ENCODE measurements at regions not wholly inside any gene's neighbourhood (a gene's known extent, or its start where the extent isn't known, plus 50 kb on each side); places are given as distances from the start of the nearest gene placed in this dataset.
A peak's percentile ranks its signal among the peaks of the same experiment; 100 is the strongest.

DNA sequence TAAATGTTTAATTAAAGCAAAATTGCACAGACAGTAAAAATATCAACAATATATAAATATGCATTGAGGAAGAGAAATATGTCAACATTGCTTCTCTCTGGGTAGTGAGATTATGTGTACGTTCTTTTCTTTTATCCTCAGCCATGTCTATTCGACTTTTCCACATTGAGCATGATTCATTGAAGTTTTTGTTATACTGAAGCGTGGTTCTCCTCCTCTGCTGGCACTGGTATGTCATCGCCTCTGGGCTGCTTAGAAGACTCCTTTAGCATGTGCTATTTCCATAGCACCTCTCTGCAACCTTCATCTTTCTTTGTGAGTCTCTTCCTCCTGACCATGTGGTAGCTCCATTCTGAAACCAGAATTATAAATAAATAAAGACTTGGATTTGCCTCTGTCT, 65.8 kb upstream of the AKAP13 start:
- TF ChIP-seq, protein P1, sequence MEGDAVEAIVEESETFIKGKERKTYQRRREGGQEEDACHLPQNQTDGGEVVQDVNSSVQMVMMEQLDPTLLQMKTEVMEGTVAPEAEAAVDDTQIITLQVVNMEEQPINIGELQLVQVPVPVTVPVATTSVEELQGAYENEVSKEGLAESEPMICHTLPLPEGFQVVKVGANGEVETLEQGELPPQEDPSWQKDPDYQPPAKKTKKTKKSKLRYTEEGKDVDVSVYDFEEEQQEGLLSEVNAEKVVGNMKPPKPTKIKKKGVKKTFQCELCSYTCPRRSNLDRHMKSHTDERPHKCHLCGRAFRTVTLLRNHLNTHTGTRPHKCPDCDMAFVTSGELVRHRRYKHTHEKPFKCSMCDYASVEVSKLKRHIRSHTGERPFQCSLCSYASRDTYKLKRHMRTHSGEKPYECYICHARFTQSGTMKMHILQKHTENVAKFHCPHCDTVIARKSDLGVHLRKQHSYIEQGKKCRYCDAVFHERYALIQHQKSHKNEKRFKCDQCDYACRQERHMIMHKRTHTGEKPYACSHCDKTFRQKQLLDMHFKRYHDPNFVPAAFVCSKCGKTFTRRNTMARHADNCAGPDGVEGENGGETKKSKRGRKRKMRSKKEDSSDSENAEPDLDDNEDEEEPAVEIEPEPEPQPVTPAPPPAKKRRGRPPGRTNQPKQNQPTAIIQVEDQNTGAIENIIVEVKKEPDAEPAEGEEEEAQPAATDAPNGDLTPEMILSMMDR (IDR thresholded peaks at IDR 0.05), result no peak
- intact Hi-C loops (cut with DNase I), result no loop called here

DNA sequence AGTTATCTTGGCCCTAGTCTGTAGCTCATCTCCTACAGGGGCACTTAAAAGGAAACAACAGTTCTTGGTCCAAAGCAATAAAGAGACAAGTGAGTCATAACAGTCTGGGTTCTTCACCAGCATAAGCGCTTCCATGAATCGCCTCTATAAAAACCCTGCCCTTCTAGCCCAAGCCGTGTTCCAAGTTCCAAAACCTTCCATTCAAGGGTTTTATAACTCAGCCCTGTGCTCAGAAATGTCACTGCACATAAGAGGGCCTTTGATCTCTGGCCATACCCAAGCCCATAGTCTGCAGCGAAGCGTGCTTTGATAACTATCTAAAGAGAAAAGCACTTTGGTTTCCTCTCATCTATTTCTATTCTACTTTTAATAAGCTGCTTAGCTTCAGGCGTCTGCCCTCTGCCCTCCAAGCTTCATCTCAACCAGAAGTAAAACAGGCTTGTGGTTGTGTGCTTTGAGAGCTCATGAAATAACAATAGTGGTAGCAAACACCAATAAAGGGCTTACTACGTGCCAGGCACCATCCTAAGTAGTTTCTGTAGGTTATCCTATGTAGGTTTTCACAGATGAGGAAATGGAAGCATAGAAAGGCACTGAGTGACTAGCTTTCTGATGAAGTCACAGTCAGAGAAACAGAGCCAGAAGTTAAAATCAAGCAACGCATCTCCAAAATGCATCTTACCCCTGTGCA, 64.0 kb upstream of the AKAP13 start:
- no peak overlapping the region for H3K27ac ChIP-seq
- H3K4me1 ChIP-seq, result peaks cover 0 to 10% of the 10 kb centered on the region in 2 donors
- no peak for DNase-seq
- no peak for ATAC-seq
- H3K27me3 ChIP-seq, result no peaks in the 10 kb centered on the region
- H3K36me3 ChIP-seq, result no peaks in the 10 kb centered on the region
- intact Hi-C loops (cut with DNase I), result no loop called here
- TF ChIP-seq, protein P1 (IDR thresholded peaks at IDR 0.05), result no peak
- H3K4me3 ChIP-seq, result no peak overlapping the region
- no peaks in the 10 kb centered on the region for H3K9me3 ChIP-seq

More for the DNA sequence above, 65.8 kb upstream of the AKAP13 start:
- no peak for DNase-seq
- peaks cover 0 to 10% of the 10 kb centered on the region in 2 donors for H3K4me1 ChIP-seq
- no peaks in the 10 kb centered on the region for H3K36me3 ChIP-seq
- H3K27me3 ChIP-seq, result no peaks in the 10 kb centered on the region
- H3K27ac ChIP-seq, result no peak overlapping the region
- H3K9me3 ChIP-seq, result no peaks in the 10 kb centered on the region
- no peak overlapping the region for H3K4me3 ChIP-seq
- ATAC-seq, result no peak

DNA sequence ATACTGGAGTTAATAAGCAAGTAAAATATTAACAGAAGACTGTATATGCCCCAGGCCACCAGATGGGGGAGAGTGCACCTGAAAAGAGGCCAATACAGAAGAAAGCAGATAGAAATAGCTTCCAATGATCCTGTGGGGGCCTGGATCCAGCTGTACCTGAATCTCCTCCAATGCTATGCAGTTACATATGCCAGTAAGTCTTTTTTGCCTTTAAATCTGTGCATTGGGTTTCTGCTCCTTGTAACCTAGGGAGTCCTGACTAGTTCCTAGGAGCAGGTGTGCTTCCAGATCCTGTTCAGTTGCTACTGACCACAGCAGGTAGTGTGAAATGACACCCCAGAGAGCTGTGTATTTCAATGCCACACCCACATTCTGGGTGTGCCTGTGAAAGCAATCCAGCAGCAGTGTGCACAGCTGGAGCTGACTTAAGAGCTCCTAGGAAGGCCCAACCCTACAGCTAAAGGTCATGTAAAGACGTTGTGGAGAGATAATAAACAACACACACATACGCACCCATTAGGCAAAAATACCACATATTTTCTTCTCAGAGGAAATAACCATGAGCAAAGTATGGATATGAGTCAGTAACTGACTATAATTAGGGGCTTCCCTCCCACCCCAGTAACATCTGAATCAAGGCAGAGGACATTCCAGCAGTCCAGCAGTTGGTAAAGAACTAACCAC, 62.2 kb upstream of the AKAP13 start:
- intact Hi-C loops (cut with DNase I), result no loop called here
- TF ChIP-seq, protein P1 (IDR thresholded peaks at IDR 0.05), result no peak
- H3K27ac ChIP-seq, result no peak overlapping the region
- no peaks in the 10 kb centered on the region for H3K9me3 ChIP-seq
- H3K4me1 ChIP-seq, result no peaks in the 10 kb centered on the region
- no peak overlapping the region for H3K4me3 ChIP-seq
- peak; percentile 84 for ATAC-seq
- DNase-seq, result no peak
- no peaks in the 10 kb centered on the region for H3K27me3 ChIP-seq
- no peaks in the 10 kb centered on the region for H3K36me3 ChIP-seq

DNA sequence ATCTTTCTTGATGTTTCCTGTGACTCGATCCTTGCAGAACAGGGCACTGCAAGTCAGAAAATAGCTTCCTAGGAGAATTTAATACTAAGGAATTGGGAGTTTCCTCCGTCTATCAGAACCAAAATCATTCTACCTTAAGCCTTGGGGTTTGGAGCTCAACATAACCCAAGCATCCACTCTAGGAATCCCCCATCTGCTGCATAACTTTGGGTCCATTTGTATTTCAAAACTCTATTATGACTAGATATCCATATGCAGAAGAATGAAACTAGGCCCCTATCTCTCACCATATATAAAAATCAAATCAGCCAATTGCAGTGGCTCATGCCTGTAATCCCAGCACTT, 61.7 kb upstream of the AKAP13 start:
- TF ChIP-seq, protein P1 (IDR thresholded peaks at IDR 0.05), result no peak
- Histone ChIP-seq H3K4me3 (no peak overlapping the region), H3K27me3 (no peaks in the 10 kb centered on the region), H3K27ac (no peak overlapping the region), H3K9me3 (no peaks in the 10 kb centered on the region), H3K4me1 (no peaks in the 10 kb centered on the region), H3K36me3 (no peaks in the 10 kb centered on the region)
- intact Hi-C loops (cut with DNase I), result no loop called here
- DNase-seq, result no peak
- ATAC-seq, result no peak

DNA sequence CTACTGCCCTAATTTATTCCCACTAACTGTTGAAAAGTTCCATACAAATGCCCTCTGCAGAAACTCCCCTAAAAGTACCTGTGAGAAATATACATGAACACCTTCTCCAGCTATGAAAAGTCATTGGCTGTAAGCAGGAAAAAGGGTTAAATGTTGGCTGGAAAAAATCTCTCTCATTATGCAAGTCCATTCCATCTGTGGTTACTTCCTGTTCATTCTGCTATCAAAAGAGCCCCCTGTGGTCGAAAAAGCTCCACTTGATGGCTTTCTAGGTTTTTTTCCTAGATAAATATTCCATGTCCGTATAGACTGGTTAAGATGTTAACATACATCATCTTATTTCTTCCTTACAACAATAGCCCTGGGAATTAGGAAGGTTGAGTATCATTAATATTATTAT, 56.2 kb upstream of the AKAP13 start:
- TF ChIP-seq, protein P1 (IDR thresholded peaks at IDR 0.05), result no peak
- Histone ChIP-seq H3K4me1 (peaks cover 0 to 1% of the 10 kb centered on the region in 2 donors), H3K9me3 (no peaks in the 10 kb centered on the region), H3K27me3 (no peaks in the 10 kb centered on the region), H3K27ac (no peak overlapping the region), H3K4me3 (no peak overlapping the region), H3K36me3 (no peaks in the 10 kb centered on the region)
- ATAC-seq, result no peak
- intact Hi-C loops (cut with DNase I), result no loop called here
- DNase-seq, result no peak

Data from left lung (tissue), 4 donors.